CD4-positive, alpha-beta T cell treated with Interferon alpha-2 for 1 hour (primary cell): ENCODE measurements at regions not wholly inside any gene's neighbourhood (a gene's known extent, or its start where the extent isn't known, plus 50 kb on each side); places are given as distances from the start of the nearest gene placed in this dataset.

ENCODE experiments used
- DNase-seq, 2 donors: peaks; one replicate each; pipeline ENCODE4 v3.0.0-alpha.2; 2020 to 2022

- no peak for DNase-seq
These were observed 199.4 kb upstream of the NAV2 start for GRCh38 chr11:19513253-19513652.

GRCh38 chr11:19512618-19513017, 200.0 kb upstream of the NAV2 start:
- DNase-seq, result no peak

GRCh38 chr11:19511413-19512183, 201.0 kb upstream of the NAV2 start:
- DNase-seq, result no peak

GRCh38 chr11:19511066-19511412, 201.6 kb upstream of the NAV2 start:
- no peak for DNase-seq

GRCh38 chr11:19510468-19510867, 202.2 kb upstream of the NAV2 start:
- DNase-seq, result no peak

- DNase-seq, result no peak
These were observed 203.4 kb upstream of the NAV2 start for GRCh38 chr11:19509215-19509614.

- no peak for DNase-seq
These were observed 204.5 kb upstream of the NAV2 start for GRCh38 chr11:19508165-19508564.

- DNase-seq, result no peak
These were observed 205.7 kb upstream of the NAV2 start for GRCh38 chr11:19506816-19507486.

GRCh38 chr11:19502691-19503253, 209.9 kb upstream of the NAV2 start:
- no peak for DNase-seq

GRCh38 chr11:19501631-19502030, 211.0 kb upstream of the NAV2 start:
- DNase-seq, result no peak

GRCh38 chr11:19499999-19500398, 212.6 kb upstream of the NAV2 start:
- no peak for DNase-seq

GRCh38 chr11:19499026-19499669, 213.5 kb upstream of the NAV2 start:
- DNase-seq, result no peak

- no peak for DNase-seq
These were observed 219.0 kb upstream of the NAV2 start for GRCh38 chr11:19493446-19494213.

- no peak for DNase-seq
These were observed 230.1 kb upstream of the NAV2 start for GRCh38 chr11:19482319-19483100.

- DNase-seq, result no peak
These were observed 232.1 kb upstream of the NAV2 start for GRCh38 chr11:19480540-19480939.

GRCh38 chr11:19478891-19479290, 233.7 kb upstream of the NAV2 start:
- DNase-seq, result no peak

GRCh38 chr11:19474954-19475721, 234.4 kb upstream of the E2F8 start:
- no peak for DNase-seq

- DNase-seq, result no peak
These were observed 233.5 kb upstream of the E2F8 start for GRCh38 chr11:19474211-19474610.

GRCh38 chr11:19472679-19473078, 231.9 kb upstream of the E2F8 start:
- DNase-seq, result no peak

GRCh38 chr11:19467904-19468303, 227.2 kb upstream of the E2F8 start:
- no peak for DNase-seq

- DNase-seq, result no peak
These were observed 225.6 kb upstream of the E2F8 start for GRCh38 chr11:19466314-19466713.
